ENCODE measurements at regions not wholly inside any gene's neighbourhood (a gene's known extent, or its start where the extent isn't known, plus 50 kb on each side); places are given as distances from the start of the nearest gene placed in this dataset.

DNA sequence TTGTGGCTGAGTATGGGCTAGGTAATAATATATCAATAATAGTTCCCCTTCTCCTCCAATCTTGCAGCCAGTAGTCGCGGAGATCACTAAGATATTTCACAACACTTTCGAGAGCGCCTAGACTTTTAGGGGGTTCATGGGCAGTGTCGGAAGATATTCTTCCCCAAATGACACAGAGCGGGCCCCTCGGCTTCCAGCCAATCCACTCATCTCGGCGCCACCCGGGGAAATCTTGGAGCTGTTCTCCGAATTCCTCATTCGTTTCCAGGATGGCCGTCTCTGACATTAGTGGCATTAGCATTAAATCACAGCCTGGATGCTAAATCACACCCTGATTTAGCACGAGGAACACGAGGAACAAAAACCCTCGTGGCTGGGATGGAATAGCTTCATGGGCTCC, 437.7 kb downstream of the ZNF516 start:
- Histone ChIP-seq H3K36me3 (no peaks in the 10 kb centered on the region), H3K27ac (no peak overlapping the region), H3K4me3 (no peak overlapping the region), H3K9ac (ENCODE audit: low read depth in 2 of 2, low read length in 2 of 2) (no peak overlapping the region), H3K9me3 (no peaks in the 10 kb centered on the region), H3K4me1 (no peaks in the 10 kb centered on the region), H3K27me3 (no peaks in the 10 kb centered on the region)
- intact Hi-C loops (cut with DNase I): no loop called here
- TF ChIP-seq, protein P1, sequence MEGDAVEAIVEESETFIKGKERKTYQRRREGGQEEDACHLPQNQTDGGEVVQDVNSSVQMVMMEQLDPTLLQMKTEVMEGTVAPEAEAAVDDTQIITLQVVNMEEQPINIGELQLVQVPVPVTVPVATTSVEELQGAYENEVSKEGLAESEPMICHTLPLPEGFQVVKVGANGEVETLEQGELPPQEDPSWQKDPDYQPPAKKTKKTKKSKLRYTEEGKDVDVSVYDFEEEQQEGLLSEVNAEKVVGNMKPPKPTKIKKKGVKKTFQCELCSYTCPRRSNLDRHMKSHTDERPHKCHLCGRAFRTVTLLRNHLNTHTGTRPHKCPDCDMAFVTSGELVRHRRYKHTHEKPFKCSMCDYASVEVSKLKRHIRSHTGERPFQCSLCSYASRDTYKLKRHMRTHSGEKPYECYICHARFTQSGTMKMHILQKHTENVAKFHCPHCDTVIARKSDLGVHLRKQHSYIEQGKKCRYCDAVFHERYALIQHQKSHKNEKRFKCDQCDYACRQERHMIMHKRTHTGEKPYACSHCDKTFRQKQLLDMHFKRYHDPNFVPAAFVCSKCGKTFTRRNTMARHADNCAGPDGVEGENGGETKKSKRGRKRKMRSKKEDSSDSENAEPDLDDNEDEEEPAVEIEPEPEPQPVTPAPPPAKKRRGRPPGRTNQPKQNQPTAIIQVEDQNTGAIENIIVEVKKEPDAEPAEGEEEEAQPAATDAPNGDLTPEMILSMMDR (IDR thresholded peaks at IDR 0.05): no peak
- no peak for DNase-seq

DNA sequence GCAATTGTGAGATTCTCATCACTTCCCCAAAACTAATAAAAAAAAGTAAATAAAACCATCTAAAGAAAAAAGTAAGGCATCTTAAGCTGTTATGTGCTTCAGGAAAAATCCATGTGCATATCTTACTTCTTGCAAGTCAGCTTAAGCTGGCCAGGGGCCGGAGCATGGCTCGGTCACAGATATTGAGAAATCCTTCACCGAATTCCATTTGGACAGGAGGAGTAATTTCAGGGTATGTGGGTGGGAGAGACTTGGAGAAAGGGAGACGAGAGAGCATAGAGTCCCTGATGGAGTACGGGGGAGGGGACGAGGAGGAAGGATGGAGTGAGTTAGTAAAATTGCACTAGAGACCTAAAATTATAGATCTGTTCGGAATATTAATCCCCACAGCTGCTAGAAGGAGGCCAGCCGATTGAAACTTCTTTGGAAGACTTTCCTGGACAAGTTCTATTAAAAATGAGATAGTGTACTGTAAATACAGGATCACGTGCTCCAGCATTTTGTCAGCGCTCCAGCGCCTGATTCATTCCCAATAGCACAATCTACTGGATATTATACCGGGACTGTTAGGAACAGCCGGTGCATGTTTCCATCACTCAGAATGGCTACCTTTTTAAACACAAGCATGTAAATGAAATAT, 438.5 kb downstream of the ZNF516 start:
- H3K4me3 ChIP-seq: no peak overlapping the region
- TF ChIP-seq, protein P1 (IDR thresholded peaks at IDR 0.05): no peak
- no peak overlapping the region for H3K27ac ChIP-seq
- no peaks in the 10 kb centered on the region for H3K4me1 ChIP-seq
- H3K9ac ChIP-seq (ENCODE audit: low read depth in 2 of 2, low read length in 2 of 2): no peak overlapping the region
- intact Hi-C loops (cut with DNase I): no loop called here
- H3K9me3 ChIP-seq: no peaks in the 10 kb centered on the region
- no peaks in the 10 kb centered on the region for H3K36me3 ChIP-seq
- no peaks in the 10 kb centered on the region for H3K27me3 ChIP-seq
- no peak for DNase-seq

- no peak for DNase-seq
- Histone ChIP-seq H3K9ac (ENCODE audit: low read depth in 2 of 2, low read length in 2 of 2) (no peak overlapping the region), H3K36me3 (no peaks in the 10 kb centered on the region), H3K27ac (no peak overlapping the region), H3K4me1 (no peaks in the 10 kb centered on the region), H3K27me3 (no peaks in the 10 kb centered on the region), H3K9me3 (no peaks in the 10 kb centered on the region), H3K4me3 (no peak overlapping the region)
- intact Hi-C loops (cut with DNase I): no loop called here
- TF ChIP-seq, protein P1 (IDR thresholded peaks at IDR 0.05): no peak
Measured at GRCh38 chr18:76055578-76055977, 439.5 kb downstream of the ZNF516 start.

GRCh38 chr18:76055025-76055424, 440.0 kb downstream of the ZNF516 start:
- no peak overlapping the region for H3K27ac ChIP-seq
- TF ChIP-seq, protein P1 (IDR thresholded peaks at IDR 0.05): no peak
- H3K36me3 ChIP-seq: no peaks in the 10 kb centered on the region
- no peaks in the 10 kb centered on the region for H3K9me3 ChIP-seq
- no peak for DNase-seq
- H3K4me3 ChIP-seq: no peak overlapping the region
- no peak overlapping the region for H3K9ac ChIP-seq (ENCODE audit: low read depth in 2 of 2, low read length in 2 of 2)
- intact Hi-C loops (cut with DNase I): no loop called here
- no peaks in the 10 kb centered on the region for H3K27me3 ChIP-seq
- H3K4me1 ChIP-seq: no peaks in the 10 kb centered on the region

- Histone ChIP-seq H3K9me3 (no peaks in the 10 kb centered on the region), H3K27me3 (no peaks in the 10 kb centered on the region), H3K27ac (no peak overlapping the region), H3K9ac (ENCODE audit: low read depth in 2 of 2, low read length in 2 of 2) (no peak overlapping the region), H3K4me3 (no peak overlapping the region), H3K36me3 (no peaks in the 10 kb centered on the region), H3K4me1 (no peaks in the 10 kb centered on the region)
- intact Hi-C loops (cut with DNase I): no loop called here
- TF ChIP-seq, protein P1 (IDR thresholded peaks at IDR 0.05): no peak
- no peak for DNase-seq
Measured at GRCh38 chr18:76054156-76054555, 440.9 kb downstream of the ZNF516 start.
